Smooth muscle cell (in vitro differentiated cells): ENCODE measurements at regions not wholly inside any gene's neighbourhood (a gene's known extent, or its start where the extent isn't known, plus 50 kb on each side); places are given as distances from the start of the nearest gene placed in this dataset.

Experiments
- DNase-seq: peaks from one replicate; lab custom pipeline; 2025; ENCODE audit not compliant: unreplicated experiment; lab: John Stamatoyannopoulos, UW
- H2AFZ ChIP-seq: fragments of 200-600 bp; sonication (generic); 2 replicates; pipeline ENCODE4 v1.6.0; 2016; ENCODE audit warnings: antibody characterized with exemption, low read depth, mild to moderate bottlenecking
- H3F3A ChIP-seq: fragments of 200-600 bp; sonication (generic); 2 replicates; pipeline ENCODE4 v1.6.0; 2017; ENCODE audit warnings: antibody characterized with exemption, low read depth
- H3K27ac ChIP-seq: fragments of 200-600 bp; sonication (generic); 2 replicates; pipeline ENCODE4 v1.5.1; 2016; ENCODE audit warnings: low read depth, mild to moderate bottlenecking
- H3K27me3 ChIP-seq: fragments of 200-600 bp; sonication (generic); 2 replicates; pipeline ENCODE4 v1.6.1; 2016; ENCODE audit warnings: low read depth, mild to moderate bottlenecking
- H3K36me3 ChIP-seq: fragments of 200-600 bp; sonication (generic); 2 replicates; pipeline ENCODE4 v1.5.1; 2016; ENCODE audit warnings: low read depth
- H3K4me1 ChIP-seq: fragments of 200-600 bp; sonication (generic); 2 replicates; pipeline ENCODE4 v1.5.1; 2016; ENCODE audit warnings: low read depth
- H3K4me2 ChIP-seq: fragments of 200-600 bp; sonication (generic); 2 replicates; pipeline ENCODE4 v1.6.0; 2016; ENCODE audit warnings: mild to moderate bottlenecking
- H3K4me3 ChIP-seq: fragments of 200-600 bp; sonication (generic); 2 replicates; pipeline ENCODE4 v1.5.1; 2016; ENCODE audit warnings: mild to moderate bottlenecking
- H3K79me2 ChIP-seq: fragments of 200-600 bp; sonication (generic); 2 replicates; pipeline ENCODE4 v1.6.0; 2016; ENCODE audit warnings: low read depth, mild to moderate bottlenecking
- H3K9ac ChIP-seq: fragments of 200-600 bp; sonication (generic); 2 replicates; pipeline ENCODE4 v1.6.0; 2016; ENCODE audit warnings: low read depth
- H3K9me3 ChIP-seq: fragments of 200-600 bp; sonication (generic); replicated peaks from 2 replicates; pipeline ENCODE4 v1.5.1; 2016; ENCODE audit warnings: low read depth
- H4K20me1 ChIP-seq: fragments of 200-600 bp; sonication (generic); 2 replicates; pipeline ENCODE4 v1.6.0; 2016; ENCODE audit warnings: low read depth
- WGBS: methylation state at CpG from one replicate; pipeline ENCODE4 v1.1.7; 2016; ENCODE audit warnings: low lambda C conversion rate; 5-methylcytosine and 5-hydroxymethylcytosine counted together
- TF ChIP-seq, protein P1 (sequence below): fragments of 200-600 bp; sonication (generic); IDR thresholded peaks from 2 replicates; pipeline ENCODE4 v1.5.1; 2017; ENCODE audit warnings: borderline replicate concordance, mild to moderate bottlenecking, antibody characterized with exemption; ENCODE audit not compliant: insufficient read depth, poor library complexity, severe bottlenecking

- Histone ChIP-seq H2AFZ (no peak overlapping the region), H3K9ac (no peak overlapping the region), H4K20me1 (no peaks in the 10 kb centered on the region), H3K27ac (no peak overlapping the region), H3K27me3 (no peaks in the 10 kb centered on the region), H3F3A (peaks cover 11% of the 10 kb centered on the region), H3K79me2 (no peaks in the 10 kb centered on the region), H3K4me2 (no peak overlapping the region), H3K4me1 (peaks cover 9% of the 10 kb centered on the region), H3K4me3 (no peak overlapping the region), H3K9me3 (no peaks in the 10 kb centered on the region), H3K36me3 (no peaks in the 10 kb centered on the region)
- DNase-seq = no peak
- TF ChIP-seq, protein P1, sequence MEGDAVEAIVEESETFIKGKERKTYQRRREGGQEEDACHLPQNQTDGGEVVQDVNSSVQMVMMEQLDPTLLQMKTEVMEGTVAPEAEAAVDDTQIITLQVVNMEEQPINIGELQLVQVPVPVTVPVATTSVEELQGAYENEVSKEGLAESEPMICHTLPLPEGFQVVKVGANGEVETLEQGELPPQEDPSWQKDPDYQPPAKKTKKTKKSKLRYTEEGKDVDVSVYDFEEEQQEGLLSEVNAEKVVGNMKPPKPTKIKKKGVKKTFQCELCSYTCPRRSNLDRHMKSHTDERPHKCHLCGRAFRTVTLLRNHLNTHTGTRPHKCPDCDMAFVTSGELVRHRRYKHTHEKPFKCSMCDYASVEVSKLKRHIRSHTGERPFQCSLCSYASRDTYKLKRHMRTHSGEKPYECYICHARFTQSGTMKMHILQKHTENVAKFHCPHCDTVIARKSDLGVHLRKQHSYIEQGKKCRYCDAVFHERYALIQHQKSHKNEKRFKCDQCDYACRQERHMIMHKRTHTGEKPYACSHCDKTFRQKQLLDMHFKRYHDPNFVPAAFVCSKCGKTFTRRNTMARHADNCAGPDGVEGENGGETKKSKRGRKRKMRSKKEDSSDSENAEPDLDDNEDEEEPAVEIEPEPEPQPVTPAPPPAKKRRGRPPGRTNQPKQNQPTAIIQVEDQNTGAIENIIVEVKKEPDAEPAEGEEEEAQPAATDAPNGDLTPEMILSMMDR = no peak
- 90% methylated on average over 5 of the region's 5 CpGs for WGBS
Observed at GRCh38 chr2:236959036-236959435, 126.7 kb upstream of the COPS8 start.

DNA sequence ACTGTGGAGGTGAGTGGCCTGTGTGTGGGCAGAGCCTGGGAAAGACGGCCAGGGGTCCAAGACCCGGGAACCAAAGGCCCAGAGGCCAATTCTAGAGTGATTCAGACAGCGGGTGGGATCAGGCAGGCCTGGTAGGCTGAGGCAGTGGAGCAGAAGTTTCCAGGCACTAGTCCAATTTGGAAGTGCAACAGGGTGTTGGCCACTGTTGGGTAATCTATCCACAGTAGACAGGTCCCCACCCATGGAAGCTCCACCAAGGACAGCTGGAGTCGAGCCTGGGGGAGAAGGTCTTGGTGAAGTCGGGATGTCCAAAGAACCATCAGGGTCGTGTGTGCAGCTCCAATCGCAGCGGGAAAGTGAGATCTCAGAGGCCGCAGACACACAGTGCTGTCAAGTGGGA lies 125.8 kb upstream of the COPS8 start:
- H3K4me3 ChIP-seq = no peak overlapping the region
- H3F3A ChIP-seq = peaks cover 11% of the 10 kb centered on the region
- H3K4me1 ChIP-seq = peaks cover 9% of the 10 kb centered on the region
- TF ChIP-seq, protein P1 = no peak
- H3K36me3 ChIP-seq = no peaks in the 10 kb centered on the region
- 97% methylated on average over 9 of the region's 9 CpGs for WGBS
- H3K79me2 ChIP-seq = no peaks in the 10 kb centered on the region
- H3K4me2 ChIP-seq = no peak overlapping the region
- no peak overlapping the region for H3K27ac ChIP-seq
- H2AFZ ChIP-seq = no peak overlapping the region
- DNase-seq = no peak
- H4K20me1 ChIP-seq = no peaks in the 10 kb centered on the region
- H3K27me3 ChIP-seq = no peaks in the 10 kb centered on the region
- no peak overlapping the region for H3K9ac ChIP-seq
- H3K9me3 ChIP-seq = no peaks in the 10 kb centered on the region

DNA sequence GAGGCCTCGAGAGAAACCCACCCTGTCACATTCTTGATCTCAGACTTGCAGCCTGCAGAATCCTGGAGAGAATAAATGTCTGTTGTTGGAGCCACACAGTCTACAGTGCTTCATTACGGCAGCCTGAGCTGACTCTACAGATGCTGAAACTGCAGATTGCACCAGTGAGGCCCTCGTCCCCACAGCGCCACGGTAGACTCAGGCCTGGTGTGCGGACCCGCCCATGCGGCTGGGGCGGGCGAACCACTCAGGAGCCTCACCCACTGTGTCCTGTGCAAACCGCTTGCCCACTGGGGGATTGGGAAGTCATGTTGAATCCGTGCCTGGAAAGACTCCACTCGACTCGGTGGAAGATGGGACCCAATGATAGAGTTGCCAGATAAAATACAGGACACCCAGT lies 125.2 kb upstream of the COPS8 start:
- Histone ChIP-seq H3K4me3 (no peak overlapping the region), H3K4me1 (peaks cover 7% of the 10 kb centered on the region), H4K20me1 (no peaks in the 10 kb centered on the region), H2AFZ (no peak overlapping the region), H3K9me3 (no peaks in the 10 kb centered on the region), H3K36me3 (no peaks in the 10 kb centered on the region), H3K9ac (no peak overlapping the region), H3K27ac (no peak overlapping the region), H3K4me2 (no peak overlapping the region), H3F3A (peaks cover 11% of the 10 kb centered on the region), H3K27me3 (no peaks in the 10 kb centered on the region), H3K79me2 (no peaks in the 10 kb centered on the region)
- DNase-seq = no peak
- 97% methylated on average over 14 of the region's 14 CpGs for WGBS
- TF ChIP-seq, protein P1 = no peak

GRCh38 chr2:236962816-236963215 lies 122.9 kb upstream of the COPS8 start:
- no peak overlapping the region for H2AFZ ChIP-seq
- no peak overlapping the region for H3K27ac ChIP-seq
- no peaks in the 10 kb centered on the region for H3K36me3 ChIP-seq
- no peak overlapping the region for H3K4me2 ChIP-seq
- TF ChIP-seq, protein P1 = no peak
- H4K20me1 ChIP-seq = no peaks in the 10 kb centered on the region
- no peaks in the 10 kb centered on the region for H3K27me3 ChIP-seq
- DNase-seq = no peak
- no peaks in the 10 kb centered on the region for H3K9me3 ChIP-seq
- H3K4me1 ChIP-seq = no peaks in the 10 kb centered on the region
- 83% methylated on average over 4 of the region's 4 CpGs for WGBS
- no peaks in the 10 kb centered on the region for H3F3A ChIP-seq
- H3K9ac ChIP-seq = no peak overlapping the region
- no peak overlapping the region for H3K4me3 ChIP-seq
- H3K79me2 ChIP-seq = no peaks in the 10 kb centered on the region
